T-cell (primary cell): ENCODE measurements at regions not wholly inside any gene's neighbourhood (a gene's known extent, or its start where the extent isn't known, plus 50 kb on each side); places are given as distances from the start of the nearest gene placed in this dataset.

ENCODE experiments used
- ATAC-seq, 4 experiments: fragments of 200-7000 bp in 3 of 4; fragments of 150-1000 bp in 1 of 4; cut with Tn5 transposase; replicated peaks in 1 of 4; 1 replicate in 3 of 4; 2 replicates in 1 of 4; pipeline ENCODE4 v1.10.0; 2021; ENCODE audit warnings: moderate library complexity in 3 of 4, mild to moderate bottlenecking in 2 of 4, moderate number of reproducible peaks in 1 of 4
- CTCF ChIA-PET, 2 donors: fragments of 300-600 bp; sonication (Branson Sonifier 250); formaldehyde crosslinking; loops; one replicate each; lab custom pipeline; 2022; ENCODE audit warnings: antibody characterized with exemption in 2 of 2; lab: Charles Lee
- POLR2A ChIA-PET, 2 donors: fragments of 300-600 bp; sonication (Branson Sonifier 250); formaldehyde crosslinking; loops; one replicate each; lab custom pipeline; 2022; ENCODE audit warnings: antibody characterized with exemption in 2 of 2; lab: Charles Lee
- DNase-seq, 35 experiments: peaks; one replicate each; pipeline versions ENCODE4 v3.0.0 to v3.0.0-alpha.2; 2013 to 2023
- H3K27ac ChIP-seq: one replicate; pipeline ENCODE4 v1.5.1; 2013; ENCODE audit warnings: low read length
- H3K27me3 ChIP-seq, 2 experiments: replicated peaks in 1 of 2; 1 replicate in 1 of 2; 2 replicates in 1 of 2; pipeline versions ENCODE4 v1.6.1 to v1.7.0; 2013; ENCODE audit warnings: low read length in 1 of 2, mixed read lengths in 1 of 2; ENCODE audit not compliant: control insufficient read depth in 2 of 2, insufficient read depth in 2 of 2; ENCODE audit errors: extremely low read depth in 1 of 2
- H3K36me3 ChIP-seq, 2 donors: 1 replicate in 1 of 2; 2 replicates in 1 of 2; pipeline versions ENCODE4 v1.6.1 to v1.7.0; 2013; ENCODE audit warnings: low read length in 1 of 2; ENCODE audit not compliant: control insufficient read depth in 2 of 2, insufficient read depth in 1 of 2; ENCODE audit errors: extremely low read depth in 1 of 2
- H3K4me1 ChIP-seq, 2 experiments: 1 replicate in 1 of 2; 2 replicates in 1 of 2; pipeline versions ENCODE4 v1.6.1 to v1.7.0; 2013; ENCODE audit warnings: low read length in 2 of 2, mixed read lengths in 1 of 2; ENCODE audit not compliant: insufficient read depth in 2 of 2, control insufficient read depth in 1 of 2; ENCODE audit errors: extremely low read depth in 1 of 2
- H3K4me3 ChIP-seq, 2 donors: 1 replicate in 1 of 2; 2 replicates in 1 of 2; pipeline versions ENCODE4 v1.5.1 to v1.7.0; 2013; ENCODE audit warnings: mild to moderate bottlenecking in 2 of 2, low read length in 1 of 2, moderate library complexity in 1 of 2; ENCODE audit not compliant: control insufficient read depth in 1 of 2; ENCODE audit errors: extremely low read depth in 1 of 2
- H3K9me3 ChIP-seq: 2 replicates; pipeline ENCODE4 v1.7.0; 2013
- H3K27ac Mint-ChIP-seq, 2 donors: one replicate each; pipeline ENCODE4 v1.8.0; 2020 to 2021; ENCODE audit warnings: mild to moderate bottlenecking in 2 of 2, mixed read lengths in 2 of 2
- H3K27me3 Mint-ChIP-seq, 2 donors: one replicate each; pipeline ENCODE4 v1.8.0; 2021 to 2022; ENCODE audit warnings: mixed read lengths in 2 of 2
- H3K36me3 Mint-ChIP-seq: one replicate; pipeline ENCODE4 v1.8.0; 2021; ENCODE audit warnings: mixed read lengths
- H3K4me1 Mint-ChIP-seq, 3 donors: one replicate each; pipeline ENCODE4 v1.8.0; 2020 to 2022; ENCODE audit warnings: mixed read lengths in 3 of 3, mild to moderate bottlenecking in 1 of 3
- H3K4me3 Mint-ChIP-seq, 3 donors: one replicate each; pipeline ENCODE4 v1.8.0; 2020 to 2022; ENCODE audit warnings: mild to moderate bottlenecking in 3 of 3, mixed read lengths in 3 of 3, moderate library complexity in 3 of 3
- H3K9me3 Mint-ChIP-seq, 3 donors: one replicate each; pipeline ENCODE4 v1.8.0; 2020 to 2022; ENCODE audit warnings: mixed read lengths in 3 of 3
- WGBS: methylation state at CpG from one replicate; pipeline ENCODE4 v1.1.5; 2013; ENCODE audit warnings: missing lambda C conversion rate; ENCODE audit not compliant: insufficient coverage; 5-methylcytosine and 5-hydroxymethylcytosine counted together

DNA sequence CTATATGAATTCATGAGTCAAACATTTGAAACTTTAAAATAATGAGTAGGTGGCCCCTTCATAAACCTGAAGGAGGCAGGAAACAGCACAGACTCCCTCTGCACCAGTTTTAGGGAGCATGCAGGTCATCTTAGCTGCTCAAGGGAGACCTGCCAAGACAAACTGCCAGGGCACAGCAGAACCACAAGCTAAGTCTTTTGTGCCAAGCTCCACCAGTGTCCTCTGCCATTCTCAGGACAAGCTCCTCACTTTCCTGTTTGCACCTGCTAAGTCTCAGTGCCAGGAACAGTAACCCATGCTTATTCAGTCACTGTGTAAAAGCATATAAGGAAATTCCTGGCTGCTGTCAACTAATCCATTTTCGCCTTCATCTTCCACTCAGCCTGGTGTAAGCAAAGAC is 368.9 kb downstream of the SEC16B start:
- no CpG with 5 or more reads among the region's 1 CpG for WGBS

DNA sequence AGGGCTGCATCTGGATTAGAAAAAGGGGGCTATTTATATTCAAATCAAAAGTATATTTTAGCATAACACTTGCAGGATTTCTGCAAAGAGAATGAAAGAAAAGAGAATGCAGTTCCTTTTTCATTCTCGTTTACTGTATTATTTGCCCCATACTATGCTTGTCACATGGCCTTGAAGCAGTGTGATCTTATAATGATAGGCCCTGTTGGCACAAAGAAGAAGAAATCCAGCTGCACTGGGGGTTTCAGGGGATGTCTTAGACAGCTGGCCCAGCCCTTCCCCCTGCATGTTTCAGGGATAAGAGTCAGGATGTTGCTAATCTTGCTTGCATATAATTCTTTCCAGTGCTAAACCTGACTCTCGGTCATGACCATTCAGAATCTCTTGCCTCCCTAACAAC is 369.5 kb downstream of the SEC16B start:
- no peaks in the 10 kb centered on the region for H3K9me3 ChIP-seq
- no peaks in the 10 kb centered on the region for H3K27me3 ChIP-seq
- no peak overlapping the region for H3K4me3 ChIP-seq
- WGBS = 55% methylated on average over 1 of the region's 2 CpGs
- ATAC-seq (no peak), DNase-seq (no peak)
- ChIA-PET POLR2A (no interaction called here), CTCF (no interaction called here)
- H3K9me3 Mint-ChIP-seq = peaks cover 15 to 25% (median 19%) of the 10 kb centered on the region in 3 donors
- H3K4me1 Mint-ChIP-seq = no peaks in the 10 kb centered on the region
- no peak overlapping the region for H3K4me3 Mint-ChIP-seq
- H3K27me3 Mint-ChIP-seq = no peaks in the 10 kb centered on the region
- H3K4me1 ChIP-seq = no peaks in the 10 kb centered on the region
- no peak overlapping the region for H3K27ac ChIP-seq
- no peaks in the 10 kb centered on the region for H3K36me3 Mint-ChIP-seq
- H3K27ac Mint-ChIP-seq = no peak overlapping the region
- no peaks in the 10 kb centered on the region for H3K36me3 ChIP-seq

More for the DNA sequence above, 368.9 kb downstream of the SEC16B start:
- DNase-seq (no peak), ATAC-seq (no peak)
- CTCF ChIA-PET = no interaction called here
- Mint-ChIP-seq H3K36me3 (no peaks in the 10 kb centered on the region), H3K27me3 (no peaks in the 10 kb centered on the region), H3K27ac (no peak overlapping the region), H3K4me1 (no peaks in the 10 kb centered on the region), H3K4me3 (no peak overlapping the region), H3K9me3 (peaks cover 15 to 21% (median 19%) of the 10 kb centered on the region in 3 donors)
- Histone ChIP-seq H3K36me3 (no peaks in the 10 kb centered on the region), H3K27ac (no peak overlapping the region), H3K9me3 (no peaks in the 10 kb centered on the region), H3K4me1 (no peaks in the 10 kb centered on the region), H3K27me3 (no peaks in the 10 kb centered on the region), H3K4me3 (no peak overlapping the region)
- POLR2A ChIA-PET = no interaction called here

DNA sequence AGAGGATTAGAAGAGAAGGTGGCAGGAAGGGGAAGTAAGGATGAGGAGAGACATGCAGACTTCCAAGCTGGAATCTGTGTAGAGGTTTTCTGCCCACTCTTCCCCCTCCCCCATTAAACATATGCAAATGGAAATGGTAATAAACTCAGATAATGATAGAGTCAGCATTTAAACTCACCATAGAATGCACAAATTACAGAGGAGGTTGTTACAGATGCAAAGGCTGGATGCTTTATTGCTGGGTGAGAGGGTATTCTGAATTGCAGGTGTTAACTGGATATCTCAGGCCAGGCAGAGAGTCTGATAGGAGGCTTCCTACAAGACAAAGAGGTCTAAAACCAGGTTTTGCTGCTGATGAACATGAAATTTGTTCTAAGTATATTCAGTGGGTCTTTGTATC is 372.5 kb downstream of the SEC16B start:
- Mint-ChIP-seq H3K27ac (no peak overlapping the region), H3K4me3 (no peak overlapping the region), H3K27me3 (no peaks in the 10 kb centered on the region), H3K9me3 (peaks cover 0 to 13% (median 4%) of the 10 kb centered on the region in 3 donors), H3K4me1 (no peaks in the 10 kb centered on the region), H3K36me3 (no peaks in the 10 kb centered on the region)
- no peak for ATAC-seq
- H3K36me3 ChIP-seq = no peaks in the 10 kb centered on the region
- DNase-seq = no peak
- H3K27me3 ChIP-seq = no peaks in the 10 kb centered on the region
- H3K9me3 ChIP-seq = no peaks in the 10 kb centered on the region
- H3K4me3 ChIP-seq = no peak overlapping the region
- POLR2A ChIA-PET = no interaction called here
- no peak overlapping the region for H3K27ac ChIP-seq
- H3K4me1 ChIP-seq = no peaks in the 10 kb centered on the region
- CTCF ChIA-PET = no interaction called here

DNA sequence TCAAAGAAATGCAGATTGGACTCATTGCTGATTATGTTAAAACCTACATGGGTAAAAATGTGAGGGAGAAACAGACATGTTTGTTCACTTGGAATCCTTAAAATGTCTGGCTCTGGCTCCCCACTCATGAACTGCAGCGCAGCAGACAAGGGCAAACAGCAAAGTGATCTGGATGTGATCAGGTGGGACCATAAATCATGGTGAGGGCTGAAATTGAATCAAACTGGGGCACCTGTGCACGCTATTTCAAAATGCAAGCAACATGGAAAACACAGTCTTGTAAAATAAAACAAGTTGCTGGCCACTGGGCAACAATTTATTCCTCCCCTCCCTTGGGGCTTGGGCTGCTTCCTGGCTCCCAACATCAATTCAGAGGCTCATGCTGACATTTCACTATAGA is 373.4 kb downstream of the SEC16B start:
- 0% methylated on average over 1 of the region's 2 CpGs for WGBS
- peaks cover 0 to 13% (median 4%) of the 10 kb centered on the region in 3 donors for H3K9me3 Mint-ChIP-seq
- ATAC-seq = no peak

DNA sequence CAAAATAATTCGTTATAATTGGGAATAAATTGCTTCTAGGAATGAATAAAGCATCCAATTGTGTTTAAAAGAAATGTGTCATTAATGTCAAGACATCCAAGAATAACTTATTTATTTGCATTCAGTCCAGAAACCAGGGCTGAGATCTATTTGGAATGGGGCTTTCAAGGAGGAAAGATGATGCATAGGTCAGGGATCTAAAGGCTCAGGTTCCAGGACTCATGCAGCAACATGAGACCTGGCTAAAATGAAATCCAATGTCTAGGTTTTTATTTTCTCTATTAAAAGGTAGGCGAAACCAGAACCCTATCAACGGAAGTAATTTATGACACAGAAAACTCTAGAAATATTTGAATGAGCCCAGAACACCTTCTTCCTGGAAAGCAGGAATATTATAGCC is 376.8 kb downstream of the SEC16B start:
- Histone ChIP-seq H3K27ac (no peak overlapping the region), H3K4me1 (no peaks in the 10 kb centered on the region), H3K27me3 (no peaks in the 10 kb centered on the region), H3K36me3 (no peaks in the 10 kb centered on the region), H3K9me3 (no peaks in the 10 kb centered on the region), H3K4me3 (no peak overlapping the region)
- ChIA-PET POLR2A (no interaction called here), CTCF (no interaction called here)
- Mint-ChIP-seq H3K27ac (no peak overlapping the region), H3K4me1 (no peaks in the 10 kb centered on the region), H3K36me3 (no peaks in the 10 kb centered on the region), H3K27me3 (no peaks in the 10 kb centered on the region), H3K4me3 (no peak overlapping the region), H3K9me3 (peaks cover 0 to 13% (median under 1%) of the 10 kb centered on the region in 3 donors)
- DNase-seq (no peak), ATAC-seq (no peak)
- WGBS = no CpG with 5 or more reads among the region's 3 CpGs

More for the DNA sequence above, 373.4 kb downstream of the SEC16B start:
- H3K4me3 Mint-ChIP-seq = no peak overlapping the region
- Histone ChIP-seq H3K36me3 (no peaks in the 10 kb centered on the region), H3K4me1 (no peaks in the 10 kb centered on the region), H3K4me3 (no peak overlapping the region), H3K27ac (no peak overlapping the region), H3K9me3 (no peaks in the 10 kb centered on the region), H3K27me3 (no peaks in the 10 kb centered on the region)
- H3K27ac Mint-ChIP-seq = no peak overlapping the region
- no peaks in the 10 kb centered on the region for H3K4me1 Mint-ChIP-seq
- H3K27me3 Mint-ChIP-seq = no peaks in the 10 kb centered on the region
- CTCF ChIA-PET = no interaction called here
- POLR2A ChIA-PET = no interaction called here
- no peaks in the 10 kb centered on the region for H3K36me3 Mint-ChIP-seq
- DNase-seq = no peak

DNA sequence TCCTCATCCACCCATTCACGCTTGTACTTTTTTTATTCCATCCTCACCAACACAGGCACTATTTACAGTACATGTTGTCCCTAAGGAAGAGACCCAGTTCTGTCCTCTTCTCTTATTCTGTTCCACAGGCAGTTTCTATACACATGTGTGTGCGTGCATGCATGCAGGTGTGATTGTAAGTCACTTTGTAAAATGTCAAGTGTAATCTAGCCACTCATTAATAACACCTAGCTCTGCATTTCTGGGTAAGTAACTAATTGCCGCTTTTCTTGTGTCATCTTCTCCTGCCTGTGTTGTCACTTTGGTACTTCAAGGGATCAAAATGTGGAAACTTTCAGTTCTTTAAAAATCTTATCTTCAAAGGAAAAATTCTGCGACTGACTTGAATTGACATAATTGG is 377.2 kb downstream of the SEC16B start:
- Mint-ChIP-seq H3K9me3 (peaks cover 0 to 18% (median 5%) of the 10 kb centered on the region in 3 donors), H3K27ac (no peak overlapping the region), H3K4me3 (no peak overlapping the region), H3K27me3 (no peaks in the 10 kb centered on the region), H3K4me1 (no peaks in the 10 kb centered on the region), H3K36me3 (no peaks in the 10 kb centered on the region)
- H3K4me3 ChIP-seq = no peak overlapping the region
- POLR2A ChIA-PET = no interaction called here
- no peaks in the 10 kb centered on the region for H3K9me3 ChIP-seq
- no peaks in the 10 kb centered on the region for H3K27me3 ChIP-seq
- H3K36me3 ChIP-seq = no peaks in the 10 kb centered on the region
- CTCF ChIA-PET = no interaction called here
- no peak overlapping the region for H3K27ac ChIP-seq
- no peaks in the 10 kb centered on the region for H3K4me1 ChIP-seq
- ATAC-seq (no peak), DNase-seq (no peak)
- no CpG with 5 or more reads among the region's 4 CpGs for WGBS

DNA sequence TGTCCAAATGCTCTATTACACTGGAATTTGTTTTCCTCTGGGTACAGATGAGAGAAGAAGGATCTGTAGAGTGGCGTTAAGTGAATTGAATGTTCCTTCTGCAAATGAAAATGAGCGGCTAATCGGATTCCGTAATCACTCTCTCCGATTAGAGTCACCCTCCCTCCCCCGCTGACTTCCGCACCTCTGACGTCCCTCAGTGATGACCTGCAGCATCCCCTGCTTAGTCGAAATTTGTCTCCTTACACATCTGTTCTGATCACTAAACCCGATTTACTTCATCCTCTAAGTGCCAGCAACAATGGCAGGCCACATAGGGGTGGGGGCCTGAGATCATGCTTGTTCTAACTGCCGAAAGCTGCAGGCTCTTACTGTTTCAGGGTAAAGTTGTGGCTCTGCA is 378.7 kb downstream of the SEC16B start:
- H3K4me3 Mint-ChIP-seq = no peak overlapping the region
- H3K27ac Mint-ChIP-seq = no peak overlapping the region
- H3K36me3 ChIP-seq = no peaks in the 10 kb centered on the region
- H3K27me3 ChIP-seq = no peaks in the 10 kb centered on the region
- no peaks in the 10 kb centered on the region for H3K4me1 ChIP-seq
- DNase-seq = no peak
- WGBS = 78% methylated on average over 8 of the region's 11 CpGs
- H3K4me1 Mint-ChIP-seq = no peaks in the 10 kb centered on the region
- peaks cover 0 to 17% (median 7%) of the 10 kb centered on the region in 3 donors for H3K9me3 Mint-ChIP-seq
- no peak overlapping the region for H3K4me3 ChIP-seq
- H3K36me3 Mint-ChIP-seq = no peaks in the 10 kb centered on the region
- H3K27me3 Mint-ChIP-seq = no peaks in the 10 kb centered on the region
- CTCF ChIA-PET = no interaction called here
- no peak for ATAC-seq
- POLR2A ChIA-PET = no interaction called here
- H3K27ac ChIP-seq = no peak overlapping the region
- no peaks in the 10 kb centered on the region for H3K9me3 ChIP-seq
